ENCODE measurements at regions not wholly inside any gene's neighbourhood (a gene's known extent, or its start where the extent isn't known, plus 50 kb on each side); places are given as distances from the start of the nearest gene placed in this dataset.

DNA sequence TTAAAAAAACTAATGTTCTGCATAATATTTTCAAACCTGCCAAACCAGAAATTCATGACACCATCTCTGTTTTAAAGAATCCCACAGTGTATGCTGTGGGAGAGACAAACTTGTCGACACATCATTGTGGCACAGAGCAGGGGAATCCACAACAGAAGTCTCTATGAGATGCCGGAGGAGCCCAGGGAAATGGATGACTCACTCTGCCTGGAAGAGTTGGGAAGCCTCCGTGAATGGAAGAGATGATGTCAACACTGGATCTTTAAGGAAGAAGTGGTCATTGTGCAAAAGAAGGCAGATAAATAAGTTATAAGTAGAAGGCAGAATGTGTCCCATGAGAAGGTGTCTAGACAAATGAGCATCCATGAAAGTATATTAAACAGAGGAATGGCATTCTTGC, 595.1 kb downstream of the RAB28 start:
- Histone ChIP-seq H3K9me1 (ENCODE audit: insufficient read depth, low read length) (no peaks in the 10 kb centered on the region), H3K9ac (ENCODE audit: low read depth, low read length) (no peak overlapping the region), H4K8ac (ENCODE audit: low read depth in 2 of 2, low read length in 2 of 2) (no peak overlapping the region), H3K79me1 (ENCODE audit: low read depth in 1 of 2, low read length in 2 of 2) (no peaks in the 10 kb centered on the region), H2AK9ac (replicated peaks; ENCODE audit: low read depth, low read length, poor library complexity) (no peak overlapping the region), H4K91ac (ENCODE audit: insufficient read depth, low read depth, low read length) (no peak overlapping the region), H2AFZ (replicated peaks; ENCODE audit: low read length, poor library complexity) (no peak overlapping the region), H2AK5ac (ENCODE audit: low read depth, low read length) (no peak overlapping the region), H3K27me3 (ENCODE audit: control insufficient read depth, insufficient read depth, low read length) (no peaks in the 10 kb centered on the region), H3K27ac (ENCODE audit: insufficient read depth, low read length) (no peak overlapping the region), H3K4me1 (ENCODE audit: control insufficient read depth, insufficient read depth, low read length) (no peaks in the 10 kb centered on the region), H3K18ac (ENCODE audit: low read depth, low read length) (no peak overlapping the region), H2BK20ac (ENCODE audit: low read depth, low read length) (no peak overlapping the region), H3K4me2 (ENCODE audit: low read depth, low read length) (no peak overlapping the region), H2BK5ac (ENCODE audit: low read depth, low read length, poor library complexity, severe bottlenecking) (no peak overlapping the region), H3K23ac (ENCODE audit: low read depth, low read length) (no peak overlapping the region), H2BK120ac (ENCODE audit: low read depth, low read length) (no peak overlapping the region), H2BK15ac (ENCODE audit: low read depth, low read length) (no peak overlapping the region), H3K4me3 (ENCODE audit: insufficient read depth, low read depth, low read length) (no peak overlapping the region), H4K20me1 (ENCODE audit: insufficient read depth, low read length) (no peaks in the 10 kb centered on the region), H3K4ac (ENCODE audit: low read depth, low read length) (no peak overlapping the region), H3K36me3 (ENCODE audit: control insufficient read depth, insufficient read depth, low read length) (no peaks in the 10 kb centered on the region), H3K56ac (ENCODE audit: extremely low read depth, insufficient read depth, low read length) (no peak overlapping the region), H3K14ac (replicated peaks; ENCODE audit: low read depth, low read length) (no peak overlapping the region), H4K5ac (ENCODE audit: low read depth, low read length) (no peak overlapping the region), H3K9me3 (ENCODE audit: control insufficient read depth, insufficient read depth, low read length) (peaks cover 13% of the 10 kb centered on the region)
- no peak for TF ChIP-seq CEBPB (IDR thresholded peaks at IDR 0.05; ENCODE audit: low read depth, low read length)
- TF ChIP-seq POLR2A (IDR thresholded peaks at IDR 0.05; ENCODE audit: low read depth, low read length) = no peak
- no peak for TF ChIP-seq MAZ (IDR thresholded peaks at IDR 0.05; ENCODE audit: borderline replicate concordance, low read depth, low read length)
- no peak for TF ChIP-seq RCOR1 (IDR thresholded peaks at IDR 0.05; ENCODE audit: insufficient replicate concordance, low read length)
- TF ChIP-seq RFX5 (IDR thresholded peaks at IDR 0.05; ENCODE audit: low read depth, low read length) = no peak
- no peak for TF ChIP-seq FOS (IDR thresholded peaks at IDR 0.05; ENCODE audit: low read depth, low read length)
- no peak for TF ChIP-seq MXI1 (IDR thresholded peaks at IDR 0.05; ENCODE audit: borderline replicate concordance, low read depth, low read length)
- TF ChIP-seq RAD21 (IDR thresholded peaks at IDR 0.05; ENCODE audit: low read length) = no peak
- TF ChIP-seq, protein P1, sequence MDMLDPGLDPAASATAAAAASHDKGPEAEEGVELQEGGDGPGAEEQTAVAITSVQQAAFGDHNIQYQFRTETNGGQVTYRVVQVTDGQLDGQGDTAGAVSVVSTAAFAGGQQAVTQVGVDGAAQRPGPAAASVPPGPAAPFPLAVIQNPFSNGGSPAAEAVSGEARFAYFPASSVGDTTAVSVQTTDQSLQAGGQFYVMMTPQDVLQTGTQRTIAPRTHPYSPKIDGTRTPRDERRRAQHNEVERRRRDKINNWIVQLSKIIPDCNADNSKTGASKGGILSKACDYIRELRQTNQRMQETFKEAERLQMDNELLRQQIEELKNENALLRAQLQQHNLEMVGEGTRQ (IDR thresholded peaks at IDR 0.05; ENCODE audit: low read depth, low read length) = no peak
- TF ChIP-seq SMC3 (IDR thresholded peaks at IDR 0.05; ENCODE audit: low read depth, low read length) = no peak
- no peak for TF ChIP-seq BHLHE40 (IDR thresholded peaks at IDR 0.05; ENCODE audit: low read depth, low read length)
- no peak for TF ChIP-seq CHD1 (IDR thresholded peaks at IDR 0.05; ENCODE audit: low read depth, low read length)
- TF ChIP-seq, protein P2, sequence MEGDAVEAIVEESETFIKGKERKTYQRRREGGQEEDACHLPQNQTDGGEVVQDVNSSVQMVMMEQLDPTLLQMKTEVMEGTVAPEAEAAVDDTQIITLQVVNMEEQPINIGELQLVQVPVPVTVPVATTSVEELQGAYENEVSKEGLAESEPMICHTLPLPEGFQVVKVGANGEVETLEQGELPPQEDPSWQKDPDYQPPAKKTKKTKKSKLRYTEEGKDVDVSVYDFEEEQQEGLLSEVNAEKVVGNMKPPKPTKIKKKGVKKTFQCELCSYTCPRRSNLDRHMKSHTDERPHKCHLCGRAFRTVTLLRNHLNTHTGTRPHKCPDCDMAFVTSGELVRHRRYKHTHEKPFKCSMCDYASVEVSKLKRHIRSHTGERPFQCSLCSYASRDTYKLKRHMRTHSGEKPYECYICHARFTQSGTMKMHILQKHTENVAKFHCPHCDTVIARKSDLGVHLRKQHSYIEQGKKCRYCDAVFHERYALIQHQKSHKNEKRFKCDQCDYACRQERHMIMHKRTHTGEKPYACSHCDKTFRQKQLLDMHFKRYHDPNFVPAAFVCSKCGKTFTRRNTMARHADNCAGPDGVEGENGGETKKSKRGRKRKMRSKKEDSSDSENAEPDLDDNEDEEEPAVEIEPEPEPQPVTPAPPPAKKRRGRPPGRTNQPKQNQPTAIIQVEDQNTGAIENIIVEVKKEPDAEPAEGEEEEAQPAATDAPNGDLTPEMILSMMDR (conservative IDR thresholded peaks at IDR 0.05; ENCODE audit: low read depth, low read length) = no peak
- TF ChIP-seq, protein P3, sequence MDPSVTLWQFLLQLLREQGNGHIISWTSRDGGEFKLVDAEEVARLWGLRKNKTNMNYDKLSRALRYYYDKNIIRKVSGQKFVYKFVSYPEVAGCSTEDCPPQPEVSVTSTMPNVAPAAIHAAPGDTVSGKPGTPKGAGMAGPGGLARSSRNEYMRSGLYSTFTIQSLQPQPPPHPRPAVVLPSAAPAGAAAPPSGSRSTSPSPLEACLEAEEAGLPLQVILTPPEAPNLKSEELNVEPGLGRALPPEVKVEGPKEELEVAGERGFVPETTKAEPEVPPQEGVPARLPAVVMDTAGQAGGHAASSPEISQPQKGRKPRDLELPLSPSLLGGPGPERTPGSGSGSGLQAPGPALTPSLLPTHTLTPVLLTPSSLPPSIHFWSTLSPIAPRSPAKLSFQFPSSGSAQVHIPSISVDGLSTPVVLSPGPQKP (IDR thresholded peaks at IDR 0.05; ENCODE audit: borderline replicate concordance, low read depth, low read length) = no peak
- TF ChIP-seq NFE2L2 (IDR thresholded peaks at IDR 0.05; ENCODE audit: low read depth, low read length) = no peak
- TF ChIP-seq MAFK (IDR thresholded peaks at IDR 0.05; ENCODE audit: low read depth, low read length) = no peak
- 10% methylated on average over 3 of the region's 3 CpGs; no CpG with 5 or more reads in 1 of the 2 experiments for WGBS, 2 experiments (ENCODE audit: extremely low coverage in 2 of 2, insufficient read length in 1 of 2)
- dilution Hi-C loops (cut with HindIII; ENCODE audit: low sequenced_read_pairs, unreplicated experiment) = no loop called here
- intact Hi-C loops (cut with micrococcal nuclease) = no loop called here
- ATAC-seq (ENCODE audit: low read depth) = no peak
- CTCF ChIA-PET = no interaction called here
- BruUV-seq (replicated peaks) = no TSS peak
- no peak for DNase-seq
- in situ Hi-C loops (cut with MboI; ENCODE audit: low sequenced_read_pairs) = no loop called here
- POLR2A ChIA-PET (ENCODE audit: unreplicated experiment) = no interaction called here
